Uterus (tissue), 2 donors: ENCODE measurements at regions not wholly inside any gene's neighbourhood (a gene's known extent, or its start where the extent isn't known, plus 50 kb on each side); places are given as distances from the start of the nearest gene placed in this dataset.
"Not testable (repeated sequence)": the region's sequence is repeated elsewhere in the genome, so short reads cannot be mapped to it uniquely, and the experiment has no call there.

ENCODE experiments used
- POLR2A ChIP-seq, 2 donors: fragments of 450-650 bp; IDR thresholded peaks; one replicate each; pipeline ENCODE4 v1.6.1; 2016; ENCODE audit warnings: antibody characterized with exemption in 2 of 2, mild to moderate bottlenecking in 1 of 2, moderate library complexity in 1 of 2
- TF ChIP-seq, protein P1 (sequence below), 4 experiments: fragments of 200-600 bp in 2 of 4; fragments of 450-650 bp in 2 of 4; sonication (generic) in 2 of 4; IDR thresholded peaks; one replicate each; pipeline ENCODE4 v1.5.1; 2016 to 2019; ENCODE audit warnings: antibody characterized with exemption in 4 of 4, mild to moderate bottlenecking in 2 of 4, moderate library complexity in 1 of 4

- TF ChIP-seq, protein P1, sequence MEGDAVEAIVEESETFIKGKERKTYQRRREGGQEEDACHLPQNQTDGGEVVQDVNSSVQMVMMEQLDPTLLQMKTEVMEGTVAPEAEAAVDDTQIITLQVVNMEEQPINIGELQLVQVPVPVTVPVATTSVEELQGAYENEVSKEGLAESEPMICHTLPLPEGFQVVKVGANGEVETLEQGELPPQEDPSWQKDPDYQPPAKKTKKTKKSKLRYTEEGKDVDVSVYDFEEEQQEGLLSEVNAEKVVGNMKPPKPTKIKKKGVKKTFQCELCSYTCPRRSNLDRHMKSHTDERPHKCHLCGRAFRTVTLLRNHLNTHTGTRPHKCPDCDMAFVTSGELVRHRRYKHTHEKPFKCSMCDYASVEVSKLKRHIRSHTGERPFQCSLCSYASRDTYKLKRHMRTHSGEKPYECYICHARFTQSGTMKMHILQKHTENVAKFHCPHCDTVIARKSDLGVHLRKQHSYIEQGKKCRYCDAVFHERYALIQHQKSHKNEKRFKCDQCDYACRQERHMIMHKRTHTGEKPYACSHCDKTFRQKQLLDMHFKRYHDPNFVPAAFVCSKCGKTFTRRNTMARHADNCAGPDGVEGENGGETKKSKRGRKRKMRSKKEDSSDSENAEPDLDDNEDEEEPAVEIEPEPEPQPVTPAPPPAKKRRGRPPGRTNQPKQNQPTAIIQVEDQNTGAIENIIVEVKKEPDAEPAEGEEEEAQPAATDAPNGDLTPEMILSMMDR (IDR thresholded peaks at IDR 0.05): not testable (repeated sequence)
- not testable (repeated sequence) for TF ChIP-seq POLR2A (IDR thresholded peaks at IDR 0.05)
Observed at GRCh38 chr5:106032069-106032468, 1638.7 kb downstream of the EFNA5 start.
